ENCODE measurements at regions not wholly inside any gene's neighbourhood (a gene's known extent, or its start where the extent isn't known, plus 50 kb on each side); places are given as distances from the start of the nearest gene placed in this dataset.

DNA sequence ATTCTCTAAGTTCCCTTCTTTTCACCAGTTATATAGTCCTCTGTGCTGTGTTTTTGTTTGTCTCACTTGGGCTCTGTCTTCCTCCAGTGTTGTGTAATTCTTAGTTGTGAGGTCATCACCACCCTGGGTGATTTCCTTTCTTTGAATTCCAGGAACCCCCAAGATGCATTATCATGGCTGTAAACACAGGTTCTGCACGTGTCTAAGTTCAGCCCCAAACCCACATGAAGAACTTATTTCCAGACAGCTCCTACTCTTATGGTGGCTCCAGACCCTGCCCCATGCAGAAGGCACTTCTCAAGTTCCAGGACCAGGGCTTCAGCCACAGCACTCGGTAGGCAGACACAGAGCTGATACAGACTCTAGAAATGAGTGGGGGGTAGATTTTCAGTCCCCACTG, 560.5 kb downstream of the BCL11B start:
- DNase-seq (ENCODE audit: low read depth): no peak

DNA sequence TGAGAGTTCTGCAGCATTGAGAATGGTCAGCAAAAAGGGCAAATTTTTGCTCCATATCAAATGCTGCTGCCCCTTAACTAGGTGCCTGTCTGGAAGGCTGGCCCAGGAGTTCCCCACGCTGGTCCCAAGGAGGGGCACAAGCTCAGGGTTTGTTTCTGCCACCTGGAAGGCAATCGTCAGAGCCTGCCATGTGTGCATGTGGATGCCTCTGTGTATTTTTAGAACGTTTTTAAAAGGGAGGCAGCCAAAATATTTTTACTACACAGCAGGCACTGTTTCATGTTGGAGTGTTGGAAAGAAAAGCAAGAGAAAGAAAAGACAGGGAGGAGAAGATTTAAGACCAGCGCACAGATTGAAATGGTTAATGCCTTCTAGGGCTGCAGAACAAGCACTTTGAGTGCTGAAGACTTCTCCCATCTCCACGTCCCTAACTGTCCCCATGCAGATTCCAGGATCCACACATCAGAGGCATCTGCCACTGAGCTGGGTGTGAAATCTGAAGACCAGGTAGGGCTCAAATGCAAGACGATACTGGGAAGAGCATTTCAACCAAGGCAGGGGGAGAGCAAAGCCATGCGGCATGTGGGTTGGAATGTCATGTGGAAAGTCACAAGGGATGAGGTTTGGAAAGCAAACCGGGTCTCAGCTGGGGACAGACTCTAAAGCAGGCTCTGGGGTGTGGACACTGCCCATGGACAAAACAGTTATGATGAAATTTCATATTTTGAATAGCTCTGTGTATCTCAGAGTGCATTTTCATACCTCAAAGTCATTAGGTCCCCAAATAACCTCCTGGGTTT, 557.2 kb downstream of the BCL11B start:
- no peak for DNase-seq (ENCODE audit: low read depth)

DNA sequence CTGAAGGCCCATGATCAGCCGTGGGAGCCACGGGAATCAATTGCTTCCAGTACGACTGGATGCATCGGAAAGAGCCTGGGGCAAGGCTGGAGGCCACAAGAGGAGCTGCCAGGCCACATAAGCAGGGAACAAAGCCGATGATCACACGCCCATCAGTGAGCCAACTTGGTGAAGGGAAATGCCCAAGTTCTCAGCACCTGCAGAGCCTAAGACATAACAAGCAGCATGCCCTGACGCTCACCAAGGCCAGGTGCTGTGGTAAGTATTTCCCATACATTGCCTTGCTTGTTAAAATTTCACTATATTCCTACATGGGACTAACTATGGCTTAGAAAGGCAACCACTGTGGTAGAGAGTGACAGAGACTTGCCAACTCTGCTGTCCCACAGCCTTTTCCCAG, 555.9 kb downstream of the BCL11B start:
- no peak for DNase-seq (ENCODE audit: low read depth)

DNA sequence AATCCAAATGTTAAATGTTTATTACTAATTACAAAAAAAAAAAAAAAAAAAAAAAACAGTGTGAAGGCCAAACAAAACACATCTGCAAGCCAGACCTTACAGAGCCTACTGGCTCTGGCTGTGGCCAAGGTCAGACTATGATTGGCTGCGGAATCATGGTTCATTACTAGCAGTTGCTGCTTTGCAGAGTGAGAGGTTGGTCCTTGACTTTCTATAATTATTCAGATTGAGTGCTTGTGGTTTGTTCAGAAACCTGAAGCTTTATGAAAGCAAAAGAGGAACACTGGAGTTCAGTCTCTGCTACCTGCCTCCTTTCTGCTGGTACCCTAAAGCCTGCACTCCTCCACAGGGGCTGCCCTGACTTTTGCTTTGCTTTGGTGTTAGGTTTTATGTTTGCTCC, 550.9 kb downstream of the BCL11B start:
- DNase-seq (ENCODE audit: low read depth): no peak

DNA sequence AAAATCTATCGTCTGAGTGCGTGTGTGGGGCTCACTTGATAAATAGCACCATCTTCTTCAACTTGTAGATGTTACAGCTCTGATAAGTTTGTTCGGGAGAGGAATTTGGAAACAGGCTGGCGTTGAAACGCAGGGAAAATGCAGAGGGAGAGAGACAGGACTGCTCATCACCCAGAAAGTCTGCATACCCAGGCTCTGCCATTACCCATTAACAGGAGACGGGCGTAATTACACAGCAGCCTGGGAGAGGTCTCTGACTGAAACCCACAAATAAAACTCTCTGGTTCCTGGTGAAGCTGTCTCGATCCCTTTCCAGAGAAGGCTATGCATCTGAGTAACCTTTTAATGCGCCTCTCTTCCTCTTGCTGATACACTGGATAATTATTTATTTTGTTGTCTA, 547.3 kb downstream of the BCL11B start:
- DNase-seq (ENCODE audit: low read depth): no peak

DNA sequence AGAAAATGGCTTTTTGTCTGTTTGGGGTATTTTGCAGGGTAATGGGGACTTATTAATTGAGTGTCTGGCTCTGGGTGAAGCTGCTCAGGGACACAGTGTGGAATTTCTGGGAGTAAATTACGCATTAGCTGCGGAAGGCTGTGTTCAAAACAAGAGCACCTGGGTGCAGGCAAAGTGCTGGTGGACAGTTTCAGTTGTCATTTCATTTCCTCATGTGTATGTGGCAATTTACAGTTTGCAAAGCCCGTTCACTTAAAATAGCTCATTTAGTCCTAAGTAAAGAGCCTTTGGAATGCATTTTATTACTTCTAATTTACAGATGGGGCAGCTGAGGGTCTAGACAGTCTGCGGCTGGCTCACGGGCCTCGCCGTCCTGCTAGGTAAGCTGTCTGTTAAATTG, 546.8 kb downstream of the BCL11B start:
- DNase-seq (ENCODE audit: low read depth): no peak

DNA sequence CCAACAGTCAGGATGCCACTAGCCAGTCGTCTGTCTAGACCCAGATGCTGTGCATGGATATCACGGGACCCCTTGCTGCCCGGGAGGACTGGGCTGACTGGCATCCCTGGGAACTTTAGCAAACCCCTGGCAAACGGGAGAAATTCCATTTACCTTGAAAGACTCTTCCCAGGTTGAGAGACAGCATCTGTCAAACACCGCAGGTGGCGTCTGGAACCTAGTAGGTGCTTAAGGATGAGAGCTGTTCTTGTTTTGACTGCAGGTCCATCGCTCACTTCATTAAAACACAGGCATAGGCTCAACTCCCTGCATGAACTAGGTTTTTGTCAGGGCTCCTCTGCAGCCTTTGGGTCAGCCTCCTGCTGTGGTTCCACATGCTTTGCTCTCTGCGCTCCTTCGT, 546.3 kb downstream of the BCL11B start:
- no peak for DNase-seq (ENCODE audit: low read depth)

DNA sequence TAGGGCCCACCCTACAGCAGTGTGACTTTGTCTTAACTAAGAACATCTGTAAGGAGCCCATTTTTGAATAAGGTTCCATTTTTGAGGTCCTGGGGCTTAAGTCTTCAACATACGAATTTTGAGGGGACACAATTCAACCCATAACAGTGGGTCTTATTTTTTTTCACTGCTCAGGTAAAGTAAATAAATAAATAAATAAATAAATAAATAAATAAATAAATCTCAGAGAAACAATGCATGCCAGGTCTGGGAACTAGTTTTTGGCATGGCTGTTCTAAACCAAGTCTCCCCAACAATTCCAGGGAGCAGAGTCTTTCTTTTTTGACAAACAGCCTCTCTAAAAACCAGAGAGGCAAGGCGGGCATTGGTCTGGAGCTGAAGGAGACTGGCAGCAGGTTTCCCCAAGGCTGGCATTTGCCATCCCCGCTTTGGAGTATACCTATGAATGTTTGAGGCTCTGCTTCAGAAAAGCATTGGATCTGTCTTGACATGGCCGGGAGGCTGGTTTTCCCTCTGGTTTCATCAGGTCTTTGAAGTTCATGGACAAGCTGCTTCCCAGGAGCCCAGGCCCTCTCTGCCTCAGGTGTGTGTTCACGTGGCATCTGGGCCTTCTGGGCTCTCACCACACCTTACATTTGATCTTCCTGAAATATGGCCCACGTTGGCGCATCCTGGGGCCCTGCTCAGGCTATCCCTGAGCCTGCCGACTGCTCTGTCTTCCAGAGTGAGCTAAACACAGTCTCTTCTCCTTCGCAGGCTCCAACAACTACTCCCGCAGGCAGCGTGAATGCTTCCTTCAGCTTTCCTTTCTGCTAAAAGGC, 545.2 kb downstream of the BCL11B start:
- no peak for DNase-seq (ENCODE audit: low read depth)

DNA sequence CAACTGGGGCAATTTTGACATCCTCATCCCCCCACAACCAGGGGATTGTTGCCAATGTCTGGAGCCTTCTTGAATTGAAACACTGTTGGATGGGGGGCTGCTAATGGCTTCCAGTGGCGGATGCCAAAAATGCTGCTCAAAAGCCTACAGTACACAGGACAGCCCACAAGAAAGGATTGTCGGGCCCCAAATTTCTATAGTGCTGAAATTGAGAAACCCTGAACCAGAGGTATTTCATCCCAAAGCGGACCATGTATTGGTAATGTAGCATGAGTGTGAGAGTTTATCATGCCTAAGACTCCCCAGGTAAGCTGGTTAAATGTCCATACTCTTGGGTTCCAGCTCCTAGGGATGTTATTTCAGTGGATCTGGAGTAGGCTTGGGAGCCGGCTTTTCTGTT, 544.0 kb downstream of the BCL11B start:
- DNase-seq (ENCODE audit: low read depth): no peak

DNA sequence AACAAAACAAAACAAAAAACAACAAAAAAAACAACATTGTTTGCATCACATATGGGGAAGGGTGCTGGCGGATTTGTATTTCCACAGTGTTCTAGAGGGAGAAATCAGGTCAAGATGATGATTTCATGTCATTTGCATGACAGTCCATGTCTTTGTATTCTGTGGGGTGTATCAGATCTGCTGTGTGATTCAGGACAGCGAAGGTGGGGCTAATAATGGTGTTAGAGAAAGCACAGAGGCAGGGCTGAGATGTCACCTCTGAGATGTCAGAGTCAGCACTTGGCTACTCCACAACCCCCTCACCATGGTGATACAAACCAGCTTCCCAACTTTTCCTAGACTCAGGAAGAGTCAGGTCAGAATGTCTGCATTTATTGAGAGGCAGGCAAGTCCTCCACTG, 543.2 kb downstream of the BCL11B start:
- DNase-seq (ENCODE audit: low read depth): no peak

DNA sequence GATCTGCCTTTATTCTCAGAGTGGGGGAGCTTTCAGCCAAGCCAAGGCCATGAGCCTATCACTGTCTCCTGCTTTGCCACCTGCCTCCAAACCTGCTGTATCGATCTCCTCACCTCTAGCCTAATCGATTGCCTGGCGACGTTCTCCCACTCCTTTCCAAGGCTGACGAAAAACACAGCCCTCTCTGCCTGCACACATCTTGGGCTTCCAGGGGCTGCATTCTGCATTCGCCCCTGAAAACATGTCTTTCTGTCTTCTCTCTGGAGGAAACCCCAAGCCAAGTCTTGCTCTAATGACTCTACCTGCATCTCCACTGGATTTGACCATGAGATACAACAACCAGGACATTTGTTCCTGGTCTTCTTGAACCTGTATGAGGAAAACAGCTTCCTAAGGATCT, 540.7 kb downstream of the BCL11B start:
- no peak for DNase-seq (ENCODE audit: low read depth)

DNA sequence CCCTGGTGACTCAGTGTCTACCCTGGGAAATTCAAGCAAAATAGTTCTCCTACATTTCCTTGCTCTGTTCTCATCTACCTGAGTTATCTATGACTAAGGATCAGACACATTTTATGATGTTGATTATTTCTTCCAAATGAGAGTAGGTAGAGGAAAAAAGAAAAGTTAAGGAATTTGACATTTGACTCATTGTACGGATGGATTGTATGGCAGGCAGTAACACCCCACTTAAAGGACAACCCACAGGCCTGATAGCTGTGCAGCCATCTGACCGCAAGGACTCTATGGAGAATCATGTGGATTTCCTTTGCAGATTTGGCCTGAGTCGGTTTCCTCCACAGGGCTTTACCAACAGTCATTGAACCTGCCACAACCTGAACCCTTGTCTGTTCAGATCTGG, 540.3 kb downstream of the BCL11B start:
- no peak for DNase-seq (ENCODE audit: low read depth)

DNA sequence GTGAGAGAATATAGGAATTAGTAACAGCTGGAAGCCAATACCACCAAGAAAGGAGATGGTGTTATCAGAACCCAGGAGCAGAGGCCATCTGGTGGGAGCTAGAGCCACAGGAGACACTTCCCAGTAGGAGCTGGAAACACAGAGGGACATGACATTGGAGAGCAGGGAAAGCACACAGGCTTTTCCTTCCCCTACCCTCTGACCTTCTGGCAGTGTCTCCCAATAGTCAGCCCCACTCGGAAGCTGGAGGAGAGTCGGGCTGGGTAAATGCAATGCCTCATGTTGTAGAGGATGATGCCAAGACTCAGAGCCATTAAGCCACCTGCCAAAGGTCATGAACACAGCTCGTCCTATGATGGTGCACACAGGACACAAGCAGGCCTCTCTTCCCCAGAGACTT, 538.5 kb downstream of the BCL11B start:
- no peak for DNase-seq (ENCODE audit: low read depth)

DNA sequence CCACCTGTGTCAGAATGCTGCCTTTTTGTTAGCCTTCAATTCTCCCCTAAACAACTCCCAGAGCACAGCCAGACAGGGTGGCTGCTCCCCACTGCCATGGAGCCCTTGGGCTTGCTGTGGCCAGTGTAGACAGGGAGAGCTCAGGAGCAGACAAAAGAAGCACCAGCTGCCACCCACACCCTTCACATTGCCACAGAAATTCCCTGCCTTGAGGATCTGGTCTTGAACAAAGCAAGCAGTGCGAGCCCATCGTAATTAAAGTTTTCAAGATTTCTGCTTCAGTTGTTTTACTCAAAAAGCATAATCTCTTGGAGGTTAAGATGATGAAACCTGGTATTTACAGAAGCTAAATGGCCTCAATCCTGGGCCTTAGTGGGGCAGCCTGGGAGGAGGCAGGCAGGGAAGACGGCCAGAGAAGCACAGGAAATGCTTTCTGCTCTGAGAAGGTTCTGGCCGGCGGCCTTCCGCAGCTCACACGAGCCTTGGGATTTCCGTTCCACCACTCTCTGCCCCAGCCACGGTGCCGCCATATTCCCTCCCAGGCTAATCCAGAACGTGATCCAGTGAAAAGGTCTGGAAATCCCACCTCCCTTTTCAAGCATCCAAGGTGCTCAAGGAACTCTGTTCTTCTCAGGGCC, 535.2 kb downstream of the BCL11B start:
- DNase-seq (ENCODE audit: low read depth): no peak

DNA sequence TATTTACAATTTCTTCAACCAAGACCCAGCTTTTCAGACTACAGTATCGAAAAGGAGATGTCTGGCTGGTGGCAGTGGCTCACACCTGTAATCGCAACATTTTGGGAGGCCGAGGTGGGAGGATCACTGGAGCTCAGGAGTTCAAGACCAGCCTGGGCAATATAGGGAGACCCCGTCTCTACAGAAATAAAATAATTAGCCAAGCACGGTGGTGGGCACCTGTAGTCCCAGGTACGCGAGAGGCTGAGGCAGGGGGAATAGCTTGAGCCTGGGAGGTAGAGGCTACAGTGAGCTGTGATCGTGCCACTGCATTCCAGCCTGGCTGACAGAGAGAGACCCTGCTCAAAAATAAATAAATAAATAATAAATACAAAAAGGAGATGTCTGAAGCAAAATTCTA, 530.5 kb downstream of the BCL11B start:
- no peak for DNase-seq (ENCODE audit: low read depth)

DNA sequence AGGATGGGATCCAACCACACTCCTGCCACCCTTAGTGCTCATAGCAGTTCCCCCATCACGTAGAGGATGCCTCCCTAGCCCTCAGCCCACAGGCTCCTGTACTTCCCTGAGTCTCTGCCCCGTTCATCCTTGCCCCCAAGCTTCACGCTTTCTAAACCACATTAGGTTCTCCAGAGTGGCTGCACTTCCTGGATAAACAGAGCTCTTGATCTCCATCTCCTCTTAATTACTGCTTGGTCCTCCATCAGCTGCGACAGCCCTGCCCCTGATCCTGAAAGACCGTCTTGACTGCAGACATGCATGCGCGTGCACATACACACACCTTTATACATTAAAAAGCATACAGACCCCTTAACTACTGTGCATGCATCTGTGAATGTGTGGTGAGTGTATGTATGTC, 530.0 kb downstream of the BCL11B start:
- DNase-seq (ENCODE audit: low read depth): no peak

DNA sequence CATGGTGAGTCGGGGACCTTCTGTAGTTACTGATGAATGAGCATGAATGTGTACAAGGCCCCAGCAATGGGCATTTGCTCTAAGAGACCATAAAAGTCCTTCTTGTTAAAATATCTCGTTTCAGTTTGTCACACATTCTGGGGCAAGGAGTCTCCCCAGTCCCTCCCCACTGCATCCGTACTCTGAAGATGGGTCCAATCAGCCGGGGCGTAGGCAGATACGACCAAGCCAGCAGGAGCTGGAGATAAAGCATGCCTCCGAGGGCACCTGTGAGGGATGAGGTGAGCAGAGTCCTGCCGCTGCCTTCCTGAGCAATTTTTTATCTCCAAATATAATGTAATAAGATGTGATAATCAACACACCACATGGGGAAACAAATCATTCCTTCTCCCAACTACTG, 528.5 kb downstream of the BCL11B start:
- DNase-seq (ENCODE audit: low read depth): no peak

DNA sequence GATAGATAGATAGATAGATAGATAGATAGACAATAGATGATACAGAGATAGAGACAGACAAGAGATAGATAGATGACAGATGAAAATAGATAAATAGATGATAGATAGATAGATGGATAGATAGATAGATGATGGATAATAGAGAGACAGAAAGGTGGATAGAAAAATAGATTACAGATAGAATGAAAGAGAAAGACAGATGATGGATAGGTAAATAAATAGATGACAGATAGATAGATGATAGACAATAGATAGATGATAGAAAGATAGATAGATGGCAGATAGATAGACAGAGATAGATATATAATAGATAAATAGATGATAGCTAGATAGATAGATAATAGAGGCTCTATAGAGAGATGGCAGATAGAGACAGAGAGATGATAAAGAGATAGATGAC, 523.0 kb downstream of the BCL11B start:
- no peak for DNase-seq (ENCODE audit: low read depth)

DNA sequence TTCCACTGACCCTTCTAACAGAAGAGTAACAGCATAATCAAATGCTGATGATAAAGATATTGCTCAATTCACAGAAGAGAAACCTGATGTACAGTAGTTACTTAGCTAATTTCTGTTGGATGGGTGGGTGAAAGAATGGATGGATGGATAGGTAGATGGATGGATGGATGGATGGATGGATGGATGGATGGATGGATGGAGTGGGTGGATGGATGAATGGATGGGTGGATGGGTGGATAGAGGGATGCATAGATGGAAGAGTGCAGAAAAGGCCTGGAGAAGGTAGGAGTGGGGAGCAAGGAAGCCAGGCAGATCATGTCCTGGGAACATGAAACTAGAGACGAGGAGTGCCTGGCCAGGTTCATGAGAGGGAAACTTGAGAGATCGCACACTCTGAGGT, 520.9 kb downstream of the BCL11B start:
- DNase-seq (ENCODE audit: low read depth): no peak

DNA sequence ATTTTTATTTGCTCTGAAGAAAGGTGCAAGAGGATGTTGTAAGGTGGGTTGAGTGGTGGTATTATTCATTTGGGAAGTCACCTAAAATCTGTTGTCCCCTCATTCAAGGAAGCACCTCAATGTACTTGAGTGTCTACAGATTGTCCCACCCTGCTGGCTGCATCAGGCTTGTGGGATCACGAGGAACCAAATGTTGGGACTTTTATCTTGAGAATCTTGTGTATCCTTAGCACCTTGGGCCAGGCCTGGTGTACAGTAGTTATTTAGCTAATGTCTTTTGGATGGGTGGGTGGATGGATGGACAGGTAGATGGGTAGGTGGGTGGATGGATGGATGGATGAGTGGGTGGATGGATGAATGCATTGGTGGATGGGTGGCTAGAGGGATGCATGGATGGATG, 519.3 kb downstream of the BCL11B start:
- DNase-seq (ENCODE audit: low read depth): no peak

DNA sequence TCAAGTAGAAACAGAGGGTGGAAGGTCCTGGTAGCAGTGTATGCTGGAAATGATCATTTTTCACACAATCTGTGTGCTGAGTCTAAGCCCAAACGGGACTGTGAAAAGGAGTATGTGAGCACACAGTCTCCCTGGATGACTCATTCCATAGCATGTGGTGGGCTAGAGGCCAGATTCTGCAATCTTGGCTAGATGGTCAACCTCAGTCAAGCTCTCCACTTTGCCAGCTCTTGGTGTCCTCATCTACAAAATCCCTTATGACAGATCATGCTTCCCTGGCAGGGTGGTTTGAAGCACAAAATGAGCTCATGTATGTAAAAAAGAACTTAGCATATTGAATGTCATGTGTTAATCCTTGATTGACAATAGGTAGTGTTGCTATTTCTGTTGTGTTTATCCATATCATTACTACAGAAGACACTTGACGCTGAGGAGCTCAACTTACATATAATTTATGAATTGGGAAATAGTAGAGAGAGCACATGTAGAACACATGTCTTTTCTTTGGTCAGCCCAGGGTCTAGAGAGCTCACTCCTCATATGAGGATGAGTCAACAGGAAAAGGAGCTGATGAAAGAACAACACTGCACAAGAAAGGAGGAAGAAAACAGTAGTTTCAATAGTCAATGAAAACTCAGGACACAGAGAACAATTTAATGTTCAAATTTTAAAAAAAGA, 517.5 kb downstream of the BCL11B start:
- no peak for DNase-seq (ENCODE audit: low read depth)

DNA sequence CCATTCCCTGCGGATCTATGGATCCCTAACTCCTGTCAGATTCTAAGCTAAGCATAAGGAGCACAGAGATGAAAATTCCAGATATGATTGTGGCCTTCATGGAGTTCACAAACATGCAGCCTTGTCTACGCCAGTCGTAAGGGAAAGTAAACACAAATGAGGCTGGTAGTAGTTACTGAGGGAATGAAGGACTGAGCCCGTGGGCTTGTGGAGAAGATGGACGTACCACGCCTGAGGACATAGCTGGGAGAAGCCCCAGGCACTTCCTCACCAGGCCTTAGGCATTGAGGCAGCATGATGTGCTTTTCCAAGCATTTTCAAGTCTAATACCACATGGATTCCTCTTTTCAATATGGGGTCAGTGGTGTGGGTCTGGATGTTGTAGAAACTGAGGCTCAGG, 515.2 kb downstream of the BCL11B start:
- DNase-seq (ENCODE audit: low read depth): no peak

DNA sequence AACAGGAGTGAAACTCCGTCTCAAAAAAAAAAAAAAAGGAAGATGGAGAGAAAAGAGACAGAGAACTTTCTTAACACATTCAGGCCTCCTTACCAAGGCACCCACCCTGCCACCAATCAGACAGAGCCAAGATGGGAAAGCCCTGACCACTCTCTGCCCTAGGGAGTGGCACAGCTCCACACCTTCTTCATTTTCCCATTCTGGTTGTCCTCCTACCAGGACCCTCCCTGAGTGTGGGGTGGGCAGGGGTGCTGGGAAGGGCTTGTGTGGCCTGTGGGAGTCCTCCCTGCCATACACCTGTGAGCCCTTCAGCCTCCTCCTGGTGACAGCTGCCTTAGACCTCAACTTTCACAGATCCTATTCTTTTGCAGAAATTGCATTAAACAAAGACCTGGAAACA, 513.6 kb downstream of the BCL11B start:
- DNase-seq (ENCODE audit: low read depth): no peak

Data from HS-5 (cell line).